ENCODE measurements at regions not wholly inside any gene's neighbourhood (a gene's known extent, or its start where the extent isn't known, plus 50 kb on each side); places are given as distances from the start of the nearest gene placed in this dataset.

GRCh38 chr18:60596928-60597327 is 224.4 kb upstream of the MC4R start:
- no peaks in the 10 kb centered on the region for H3K4me1 ChIP-seq (ENCODE audit: insufficient read depth, low read length, poor library complexity, severe bottlenecking)
- no peaks in the 10 kb centered on the region for H3K9me2 ChIP-seq (ENCODE audit: insufficient read depth, low read length)
- POLR2A ChIA-PET, result no interaction called here
- no TSS peak for BruUV-seq (replicated peaks)
- H2AFZ ChIP-seq (ENCODE audit: low read length), result no peak overlapping the region
- no peak for TF ChIP-seq EZH2phosphoT487 (IDR thresholded peaks at IDR 0.05; ENCODE audit: borderline replicate concordance, low read depth, low read length)
- no peak overlapping the region for H3K4me2 ChIP-seq (ENCODE audit: low read length)
- CTCF ChIA-PET (ENCODE audit: unreplicated experiment), result no interaction called here
- no peaks in the 10 kb centered on the region for H3K9me3 ChIP-seq (ENCODE audit: low read length)
- H3K27ac ChIP-seq (ENCODE audit: low read depth, low read length, poor library complexity, severe bottlenecking), result no peak overlapping the region
- no peaks in the 10 kb centered on the region for H4K20me1 ChIP-seq (ENCODE audit: insufficient read depth, low read length)
- no peaks in the 10 kb centered on the region for H3K36me3 ChIP-seq (ENCODE audit: insufficient read depth, low read length)
- H3K4me3 ChIP-seq (ENCODE audit: low read depth, low read length, poor library complexity, severe bottlenecking), result no peak overlapping the region
- DNase-seq (ENCODE audit: low spot score), result no peak
- H3K79me2 ChIP-seq (ENCODE audit: insufficient read depth, low read depth, low read length), result no peaks in the 10 kb centered on the region
- intact Hi-C loops (cut with micrococcal nuclease; ENCODE audit: unreplicated experiment), result no loop called here

GRCh38 chr18:60599267-60599666 is 226.7 kb upstream of the MC4R start:
- intact Hi-C loops (cut with micrococcal nuclease; ENCODE audit: unreplicated experiment), result no loop called here
- no peak overlapping the region for H3K27ac ChIP-seq (ENCODE audit: low read depth, low read length, poor library complexity, severe bottlenecking)
- H3K9me2 ChIP-seq (ENCODE audit: insufficient read depth, low read length), result no peaks in the 10 kb centered on the region
- no peak overlapping the region for H3K4me3 ChIP-seq (ENCODE audit: low read depth, low read length, poor library complexity, severe bottlenecking)
- no peak for DNase-seq (ENCODE audit: low spot score)
- H3K4me2 ChIP-seq (ENCODE audit: low read length), result no peak overlapping the region
- TF ChIP-seq CTCF (conservative IDR thresholded peaks at IDR 0.05; ENCODE audit: low read length) (no peak), EZH2phosphoT487 (IDR thresholded peaks at IDR 0.05; ENCODE audit: borderline replicate concordance, low read depth, low read length) (no peak)
- ChIA-PET POLR2A (no interaction called here), CTCF (ENCODE audit: unreplicated experiment) (no interaction called here)
- H3K9me3 ChIP-seq (ENCODE audit: low read length), result no peaks in the 10 kb centered on the region
- H4K20me1 ChIP-seq (ENCODE audit: insufficient read depth, low read length), result no peaks in the 10 kb centered on the region
- no peaks in the 10 kb centered on the region for H3K36me3 ChIP-seq (ENCODE audit: insufficient read depth, low read length)
- H2AFZ ChIP-seq (ENCODE audit: low read length), result no peak overlapping the region
- no peaks in the 10 kb centered on the region for H3K79me2 ChIP-seq (ENCODE audit: insufficient read depth, low read depth, low read length)
- no TSS peak for BruUV-seq (replicated peaks)
- H3K4me1 ChIP-seq (ENCODE audit: insufficient read depth, low read length, poor library complexity, severe bottlenecking), result no peaks in the 10 kb centered on the region

DNA sequence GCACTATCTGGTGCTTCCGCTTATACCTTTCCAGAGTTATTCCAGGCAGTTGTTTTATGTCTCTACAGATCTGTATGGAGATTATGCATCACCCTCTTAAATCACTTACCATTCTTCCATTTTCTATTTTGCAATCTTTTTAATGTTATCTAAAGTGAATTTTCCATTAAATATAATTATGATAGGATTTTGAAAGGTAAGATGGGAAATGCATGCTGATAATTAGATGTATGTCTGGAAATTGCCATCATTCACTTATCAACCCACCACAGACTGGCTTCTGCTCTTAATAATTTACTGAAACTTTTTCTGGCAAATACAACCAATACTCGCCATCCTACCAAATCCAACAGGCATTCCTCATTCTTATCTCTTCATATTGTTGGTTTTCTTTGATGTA is 227.4 kb upstream of the MC4R start:
- no peaks in the 10 kb centered on the region for H3K4me1 ChIP-seq (ENCODE audit: insufficient read depth, low read length, poor library complexity, severe bottlenecking)
- intact Hi-C loops (cut with micrococcal nuclease; ENCODE audit: unreplicated experiment), result no loop called here
- no peak overlapping the region for H3K4me2 ChIP-seq (ENCODE audit: low read length)
- H3K9me3 ChIP-seq (ENCODE audit: low read length), result no peaks in the 10 kb centered on the region
- no peak overlapping the region for H3K4me3 ChIP-seq (ENCODE audit: low read depth, low read length, poor library complexity, severe bottlenecking)
- H3K9me2 ChIP-seq (ENCODE audit: insufficient read depth, low read length), result no peaks in the 10 kb centered on the region
- no peaks in the 10 kb centered on the region for H4K20me1 ChIP-seq (ENCODE audit: insufficient read depth, low read length)
- no peak for DNase-seq (ENCODE audit: low spot score)
- H2AFZ ChIP-seq (ENCODE audit: low read length), result no peak overlapping the region
- ChIA-PET POLR2A (no interaction called here), CTCF (ENCODE audit: unreplicated experiment) (no interaction called here)
- BruUV-seq (replicated peaks), result no TSS peak
- TF ChIP-seq EZH2phosphoT487 (IDR thresholded peaks at IDR 0.05; ENCODE audit: borderline replicate concordance, low read depth, low read length), result no peak
- no peak for TF ChIP-seq CTCF (conservative IDR thresholded peaks at IDR 0.05; ENCODE audit: low read length)
- no peaks in the 10 kb centered on the region for H3K79me2 ChIP-seq (ENCODE audit: insufficient read depth, low read depth, low read length)
- no peaks in the 10 kb centered on the region for H3K36me3 ChIP-seq (ENCODE audit: insufficient read depth, low read length)
- no peak overlapping the region for H3K27ac ChIP-seq (ENCODE audit: low read depth, low read length, poor library complexity, severe bottlenecking)

All from OCI-LY7 (cell line).